ENCODE measurements at regions not wholly inside any gene's neighbourhood (a gene's known extent, or its start where the extent isn't known, plus 50 kb on each side); places are given as distances from the start of the nearest gene placed in this dataset.

DNA sequence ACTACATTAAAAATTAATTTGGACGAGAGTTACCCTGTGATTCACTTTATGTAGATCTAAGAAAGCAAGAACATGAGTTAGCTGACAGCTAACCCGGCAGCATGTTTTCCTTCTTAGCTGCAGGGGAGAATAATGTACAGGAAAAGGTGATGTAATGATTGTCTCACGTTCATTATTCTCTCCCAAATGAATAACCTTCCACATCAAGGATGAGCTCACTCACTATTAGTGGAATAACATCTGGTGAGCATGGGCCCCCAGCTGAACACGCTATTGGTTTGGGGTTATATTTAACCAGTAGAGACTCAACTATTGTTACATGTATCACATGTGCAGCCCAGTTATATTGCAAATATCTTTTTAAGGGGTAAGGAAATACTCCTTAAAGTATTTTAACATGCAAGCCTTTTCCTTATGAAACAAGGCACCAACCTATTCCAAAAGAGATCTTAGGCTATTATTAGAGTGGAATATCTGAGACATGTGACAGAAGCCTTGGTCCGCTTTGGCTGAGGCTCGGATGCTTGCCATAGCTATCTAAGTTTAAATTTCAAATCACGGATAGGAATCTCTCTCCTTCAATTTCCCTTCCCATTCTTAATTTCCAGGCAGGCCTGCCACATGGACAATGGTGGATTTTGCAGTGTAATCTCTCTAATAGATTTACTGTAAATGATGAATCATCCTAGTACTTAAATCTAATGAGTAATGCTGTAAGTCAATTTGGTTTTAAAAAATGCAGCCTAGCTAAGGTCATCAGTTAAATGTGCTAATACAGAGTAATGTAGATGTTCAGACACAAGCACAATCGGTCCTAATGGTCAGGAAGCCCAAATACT is 99.0 kb upstream of the OTUD4 start:
- no peaks in the 10 kb centered on the region for H3K27me3 Mint-ChIP-seq (ENCODE audit: insufficient read depth, unreplicated experiment)
- no peaks in the 10 kb centered on the region for H3K9me3 Mint-ChIP-seq (ENCODE audit: unreplicated experiment)
- BruUV-seq (replicated peaks), result no TSS peak
- H3K4me3 Mint-ChIP-seq (ENCODE audit: unreplicated experiment), result no peak overlapping the region
- peaks cover 15% of the 10 kb centered on the region for H3K4me1 Mint-ChIP-seq (ENCODE audit: insufficient read depth, unreplicated experiment)
- H3K36me3 Mint-ChIP-seq (ENCODE audit: insufficient read depth, unreplicated experiment), result no peaks in the 10 kb centered on the region
- no peak overlapping the region for H3K27ac Mint-ChIP-seq (ENCODE audit: low read depth, unreplicated experiment)
- DNase-seq (ENCODE audit: unreplicated experiment), result peak; percentile 42
- TF ChIP-seq, protein P1, sequence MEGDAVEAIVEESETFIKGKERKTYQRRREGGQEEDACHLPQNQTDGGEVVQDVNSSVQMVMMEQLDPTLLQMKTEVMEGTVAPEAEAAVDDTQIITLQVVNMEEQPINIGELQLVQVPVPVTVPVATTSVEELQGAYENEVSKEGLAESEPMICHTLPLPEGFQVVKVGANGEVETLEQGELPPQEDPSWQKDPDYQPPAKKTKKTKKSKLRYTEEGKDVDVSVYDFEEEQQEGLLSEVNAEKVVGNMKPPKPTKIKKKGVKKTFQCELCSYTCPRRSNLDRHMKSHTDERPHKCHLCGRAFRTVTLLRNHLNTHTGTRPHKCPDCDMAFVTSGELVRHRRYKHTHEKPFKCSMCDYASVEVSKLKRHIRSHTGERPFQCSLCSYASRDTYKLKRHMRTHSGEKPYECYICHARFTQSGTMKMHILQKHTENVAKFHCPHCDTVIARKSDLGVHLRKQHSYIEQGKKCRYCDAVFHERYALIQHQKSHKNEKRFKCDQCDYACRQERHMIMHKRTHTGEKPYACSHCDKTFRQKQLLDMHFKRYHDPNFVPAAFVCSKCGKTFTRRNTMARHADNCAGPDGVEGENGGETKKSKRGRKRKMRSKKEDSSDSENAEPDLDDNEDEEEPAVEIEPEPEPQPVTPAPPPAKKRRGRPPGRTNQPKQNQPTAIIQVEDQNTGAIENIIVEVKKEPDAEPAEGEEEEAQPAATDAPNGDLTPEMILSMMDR (IDR thresholded peaks at IDR 0.05; ENCODE audit: unreplicated experiment), result no peak
- POLR2A ChIA-PET, result interaction anchor here (1.0 to 1.5 kb wide), 2 partner anchors 11 to 202 kb away, joined by 5 read pairs; partner anchors contain the start of gene SMAD1
- intact Hi-C loops (cut with micrococcal nuclease), result no loop called here
- CTCF ChIA-PET, result interaction anchor here (0.6 to 1.3 kb wide), 3 partner anchors 24 to 277 kb away, joined by 3 to 4 read pairs (median 3); no protein-coding TSS in a partner anchor

DNA sequence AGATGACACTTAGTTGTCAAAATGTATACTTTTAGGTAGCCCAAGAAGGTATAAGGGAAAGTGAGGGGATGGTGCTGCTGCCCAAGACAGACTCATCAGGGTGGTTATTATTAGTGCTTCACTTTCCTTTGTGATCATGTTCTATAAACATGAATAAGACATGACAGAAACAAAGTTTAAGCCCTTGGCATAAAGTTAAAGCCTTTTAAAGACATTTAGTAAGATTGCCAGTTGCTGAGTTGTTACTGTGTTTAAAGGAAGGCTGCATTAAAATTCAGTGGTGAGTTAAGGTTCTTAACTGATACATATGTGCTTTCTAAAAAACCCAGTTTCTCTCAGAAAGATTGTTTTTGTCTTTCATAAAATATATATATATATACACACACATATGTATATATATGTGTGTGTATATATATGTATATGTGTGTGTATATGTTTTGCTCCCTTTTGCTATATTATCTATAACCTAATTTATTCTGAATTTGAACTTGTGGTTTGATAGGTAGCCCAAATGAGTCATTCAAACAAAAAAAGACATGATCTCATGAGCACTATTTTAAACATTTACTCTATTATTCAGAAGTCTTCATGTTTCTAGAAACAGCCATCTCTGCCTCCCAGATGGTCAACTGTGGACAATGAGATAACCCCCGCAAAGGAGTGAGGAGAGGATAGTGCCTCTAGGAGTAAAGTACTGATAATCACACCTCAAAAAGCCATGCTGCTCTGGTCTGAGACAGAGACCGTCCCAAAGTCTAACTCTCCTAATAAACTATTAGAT is 98.1 kb upstream of the OTUD4 start:
- no peak overlapping the region for H3K4me3 Mint-ChIP-seq (ENCODE audit: unreplicated experiment)
- H3K4me1 Mint-ChIP-seq (ENCODE audit: insufficient read depth, unreplicated experiment), result peaks cover 15% of the 10 kb centered on the region
- H3K27me3 Mint-ChIP-seq (ENCODE audit: insufficient read depth, unreplicated experiment), result no peaks in the 10 kb centered on the region
- BruUV-seq (replicated peaks), result no TSS peak
- ChIA-PET CTCF (no interaction called here), POLR2A (interaction anchor here (1.5 kb wide), 1 partner anchor 203 kb away, joined by 5 read pairs; the partner anchor contains the start of gene SMAD1)
- no peak overlapping the region for H3K27ac Mint-ChIP-seq (ENCODE audit: low read depth, unreplicated experiment)
- no peaks in the 10 kb centered on the region for H3K36me3 Mint-ChIP-seq (ENCODE audit: insufficient read depth, unreplicated experiment)
- intact Hi-C loops (cut with micrococcal nuclease), result no loop called here
- TF ChIP-seq, protein P1 (IDR thresholded peaks at IDR 0.05; ENCODE audit: unreplicated experiment), result no peak
- H3K9me3 Mint-ChIP-seq (ENCODE audit: unreplicated experiment), result no peaks in the 10 kb centered on the region
- no peak for DNase-seq (ENCODE audit: unreplicated experiment)

DNA sequence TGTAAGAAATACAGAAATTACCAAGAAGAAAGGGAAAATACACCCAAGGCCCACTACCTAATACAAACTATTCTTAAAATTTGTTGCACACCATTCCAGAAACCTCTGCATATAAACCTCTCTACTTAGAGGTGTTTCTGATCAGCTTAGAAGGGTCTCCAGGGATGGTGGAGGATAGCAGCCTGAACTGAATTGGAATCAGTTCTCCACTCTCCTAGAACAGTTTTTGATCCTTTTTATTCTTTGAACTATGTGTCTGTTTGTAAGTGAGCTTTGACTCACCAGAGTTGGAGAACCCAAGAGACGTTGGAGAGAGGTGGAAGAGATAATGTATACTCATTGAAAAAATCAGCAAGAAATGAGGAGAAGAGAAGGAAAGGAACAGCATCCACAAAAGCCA is 96.6 kb upstream of the OTUD4 start:
- no peaks in the 10 kb centered on the region for H3K9me3 Mint-ChIP-seq (ENCODE audit: unreplicated experiment)
- no peaks in the 10 kb centered on the region for H3K27me3 Mint-ChIP-seq (ENCODE audit: insufficient read depth, unreplicated experiment)
- intact Hi-C loops (cut with micrococcal nuclease), result no loop called here
- H3K36me3 Mint-ChIP-seq (ENCODE audit: insufficient read depth, unreplicated experiment), result no peaks in the 10 kb centered on the region
- CTCF ChIA-PET, result no interaction called here
- no peak overlapping the region for H3K27ac Mint-ChIP-seq (ENCODE audit: low read depth, unreplicated experiment)
- no peak for DNase-seq (ENCODE audit: unreplicated experiment)
- no peak overlapping the region for H3K4me3 Mint-ChIP-seq (ENCODE audit: unreplicated experiment)
- TF ChIP-seq, protein P1 (IDR thresholded peaks at IDR 0.05; ENCODE audit: unreplicated experiment), result no peak
- POLR2A ChIA-PET, result interaction anchor here (1.1 kb wide), 1 partner anchor 340 kb away, joined by 3 read pairs; no protein-coding TSS in a partner anchor
- BruUV-seq (replicated peaks), result no TSS peak
- H3K4me1 Mint-ChIP-seq (ENCODE audit: insufficient read depth, unreplicated experiment), result peaks cover 15% of the 10 kb centered on the region

DNA sequence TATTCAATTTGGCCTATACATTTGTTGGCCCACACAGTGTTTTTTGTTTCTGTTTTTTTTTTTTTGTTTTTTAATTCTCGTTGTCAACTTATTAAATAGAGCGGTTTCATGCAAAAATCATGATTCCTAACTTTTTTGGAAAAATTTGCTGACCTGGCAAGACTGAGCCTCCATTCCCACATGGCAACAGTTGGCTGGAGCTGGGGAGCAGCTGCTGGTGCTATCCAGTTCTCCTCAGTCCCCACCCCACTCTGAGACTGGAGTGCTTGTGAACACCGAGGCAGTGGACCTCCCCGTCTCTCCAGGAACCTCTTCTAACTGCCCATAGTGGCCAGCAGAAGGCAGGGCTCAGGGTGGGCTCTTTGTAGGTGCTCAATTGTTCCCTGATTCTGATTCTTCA is 95.7 kb upstream of the OTUD4 start:
- DNase-seq (ENCODE audit: unreplicated experiment), result no peak
- Mint-ChIP-seq H3K27ac (ENCODE audit: low read depth, unreplicated experiment) (no peak overlapping the region), H3K9me3 (ENCODE audit: unreplicated experiment) (no peaks in the 10 kb centered on the region), H3K27me3 (ENCODE audit: insufficient read depth, unreplicated experiment) (no peaks in the 10 kb centered on the region), H3K36me3 (ENCODE audit: insufficient read depth, unreplicated experiment) (no peaks in the 10 kb centered on the region), H3K4me3 (ENCODE audit: unreplicated experiment) (no peak overlapping the region), H3K4me1 (ENCODE audit: insufficient read depth, unreplicated experiment) (peaks cover 15% of the 10 kb centered on the region)
- ChIA-PET POLR2A (interaction anchor here (1.1 kb wide), 1 partner anchor 341 kb away, joined by 3 read pairs; no protein-coding TSS in a partner anchor), CTCF (no interaction called here)
- intact Hi-C loops (cut with micrococcal nuclease), result no loop called here
- TF ChIP-seq, protein P1 (IDR thresholded peaks at IDR 0.05; ENCODE audit: unreplicated experiment), result no peak
- BruUV-seq (replicated peaks), result no TSS peak

Data from MCF 10A (cell line).